ENCODE measurements at regions not wholly inside any gene's neighbourhood (a gene's known extent, or its start where the extent isn't known, plus 50 kb on each side); places are given as distances from the start of the nearest gene placed in this dataset.

- TF ChIP-seq HSF1 (IDR thresholded peaks at IDR 0.05; ENCODE audit: low read depth, low read length), result no peak
- no peak for TF ChIP-seq JUND (IDR thresholded peaks at IDR 0.05; ENCODE audit: low read depth, low read length)
- no peak for TF ChIP-seq CEBPB (IDR thresholded peaks at IDR 0.05; ENCODE audit: borderline replicate concordance in 1 of 2, low read depth in 2 of 2, low read length in 2 of 2)
- no peak for TF ChIP-seq IRF5 (IDR thresholded peaks at IDR 0.05; ENCODE audit: borderline replicate concordance)
- TF ChIP-seq POLR2A (IDR thresholded peaks at IDR 0.05; ENCODE audit: low read depth, low read length), result no peak
- no peak for TF ChIP-seq ATF7 (IDR thresholded peaks at IDR 0.05; ENCODE audit: low read depth)
- TF ChIP-seq HDAC2 (IDR thresholded peaks at IDR 0.05), result no peak
- no peak for TF ChIP-seq NR2C2 (IDR thresholded peaks at IDR 0.05; ENCODE audit: borderline replicate concordance, control insufficient read depth, insufficient read length, low read depth)
- no peak for TF ChIP-seq BMI1 (IDR thresholded peaks at IDR 0.05; ENCODE audit: borderline replicate concordance)
- no peak for TF ChIP-seq RCOR1 (conservative IDR thresholded peaks at IDR 0.05; ENCODE audit: low read depth, low read length)
These were observed 329.0 kb upstream of the AZI2 start (continued) for GRCh38 chr3:28677581-28677980.

- RAD21 ChIA-PET (ENCODE audit: unreplicated experiment), result no interaction called here
- no peak for FAIRE-seq
- SMC1A ChIA-PET (ENCODE audit: uncharacterized antibody, unreplicated experiment), result interaction anchor here (0.5 to 0.7 kb wide), 2 partner anchors 10 to 12 kb away, joined by 3 to 4 read pairs; no protein-coding TSS in a partner anchor
- TF ChIP-seq E2F4 (IDR thresholded peaks at IDR 0.05; ENCODE audit: low read depth, low read length) (no peak), NR2F1 (conservative IDR thresholded peaks at IDR 0.05) (no peak), CBX3 (IDR thresholded peaks at IDR 0.05; ENCODE audit: borderline replicate concordance, low read depth) (no peak), ZNF384 (IDR thresholded peaks at IDR 0.05; ENCODE audit: borderline replicate concordance, low read depth, low read length) (no peak), HSF1 (IDR thresholded peaks at IDR 0.05; ENCODE audit: low read depth, low read length) (no peak), ETV6 (conservative IDR thresholded peaks at IDR 0.05 in 1 of 2, IDR thresholded peaks at IDR 0.05 in 1 of 2; ENCODE audit: borderline replicate concordance in 1 of 2, low read depth in 1 of 2) (no peak), SUZ12 (IDR thresholded peaks at IDR 0.05; ENCODE audit: unreplicated experiment) (no peak), IRF4 (IDR thresholded peaks at IDR 0.05; ENCODE audit: low read depth, low read length) (no peak), STAT3 (IDR thresholded peaks at IDR 0.05; ENCODE audit: low read depth, low read length) (no peak)
These were observed 329.5 kb upstream of the AZI2 start for GRCh38 chr3:28678086-28678485.

More at GRCh38 chr3:28678086-28678485, 329.5 kb upstream of the AZI2 start:
- H3K4me1 ChIP-seq (ENCODE audit: control insufficient read depth, insufficient read depth, low read length), result no peaks in the 10 kb centered on the region
- ChIA-PET CTCF (no interaction called here), POLR2A (no interaction called here)
- 67% methylated on average over 8 of the region's 8 CpGs for WGBS (ENCODE audit: insufficient coverage, insufficient replicate concordance, low lambda C conversion rate, missing lambda C conversion rate)
- no TSS peak for BruUV-seq (replicated peaks)
- H2AFZ ChIP-seq (ENCODE audit: control insufficient read depth, low read depth, low read length), result no peak overlapping the region
- no peaks in the 10 kb centered on the region for H3K36me3 ChIP-seq (ENCODE audit: control insufficient read depth in 2 of 2, insufficient read depth in 2 of 2, low read length in 1 of 2)
- ATAC-seq (no peak), DNase-seq (ENCODE audit: low read depth, low spot score) (no peak)
- no peak overlapping the region for H3K4me3 ChIP-seq
- no peak overlapping the region for H3K9ac ChIP-seq (ENCODE audit: control insufficient read depth, insufficient read depth, low read length)
- H3K27me3 ChIP-seq (replicated peaks in 1 of 2; ENCODE audit: control insufficient read depth in 2 of 2, insufficient read depth in 2 of 2, low read length in 1 of 2), result no peaks in the 10 kb centered on the region
- no peaks in the 10 kb centered on the region; the same call in 2 of the 3 replicates for H3K9me3 ChIP-seq (replicated peaks; ENCODE audit: control insufficient read depth, insufficient read depth, low read length)
- intact Hi-C loops (cut with micrococcal nuclease; ENCODE audit: unreplicated experiment) (no loop called here), in situ Hi-C loops (cut with MboI) (no loop called here)
- no peak overlapping the region for H3K27ac ChIP-seq (ENCODE audit: control insufficient read depth, insufficient read depth)
- no peaks in the 10 kb centered on the region for H4K20me1 ChIP-seq (ENCODE audit: control insufficient read depth, insufficient read depth)
- H3K4me2 ChIP-seq (ENCODE audit: control insufficient read depth, insufficient read depth), result no peak overlapping the region
- no peaks in the 10 kb centered on the region for H3K79me2 ChIP-seq (ENCODE audit: control insufficient read depth, insufficient read depth, low read length)

All from GM12878 (cell line).